ENCODE measurements at regions not wholly inside any gene's neighbourhood (a gene's known extent, or its start where the extent isn't known, plus 50 kb on each side); places are given as distances from the start of the nearest gene placed in this dataset.

DNA sequence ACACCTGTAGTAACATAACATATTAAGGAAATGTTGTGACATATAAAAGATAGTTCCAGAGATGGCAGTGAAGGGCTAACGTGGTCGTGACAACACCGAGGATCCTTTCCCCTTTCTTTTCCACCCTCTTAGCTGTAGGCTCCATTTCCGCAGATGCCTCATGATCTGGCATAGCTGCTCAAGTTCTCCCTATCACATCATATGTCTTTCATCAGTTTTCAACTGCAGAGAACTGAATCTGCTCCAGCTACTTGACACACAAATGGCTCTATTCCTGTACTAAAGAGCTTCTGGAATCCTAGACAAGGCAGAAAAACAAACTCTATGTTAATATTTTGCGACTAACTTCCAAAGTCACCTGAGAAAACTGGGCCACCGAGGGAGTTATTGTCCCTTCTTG lies 275.0 kb upstream of the SLCO3A1 start:
- no peak overlapping the region for H3K27ac ChIP-seq (ENCODE audit: insufficient read depth, low read length)
- no peak overlapping the region for H2AFZ ChIP-seq (ENCODE audit: low read length)
- H3K27me3 ChIP-seq (ENCODE audit: control insufficient read depth, insufficient read depth, low read length) = no peaks in the 10 kb centered on the region
- no peaks in the 10 kb centered on the region for H3K36me3 ChIP-seq (ENCODE audit: control insufficient read depth, insufficient read depth, low read length)
- no peak for TF ChIP-seq EZH2 (IDR thresholded peaks at IDR 0.05; ENCODE audit: low read length, missing control alignments)
- TF ChIP-seq, protein P1, sequence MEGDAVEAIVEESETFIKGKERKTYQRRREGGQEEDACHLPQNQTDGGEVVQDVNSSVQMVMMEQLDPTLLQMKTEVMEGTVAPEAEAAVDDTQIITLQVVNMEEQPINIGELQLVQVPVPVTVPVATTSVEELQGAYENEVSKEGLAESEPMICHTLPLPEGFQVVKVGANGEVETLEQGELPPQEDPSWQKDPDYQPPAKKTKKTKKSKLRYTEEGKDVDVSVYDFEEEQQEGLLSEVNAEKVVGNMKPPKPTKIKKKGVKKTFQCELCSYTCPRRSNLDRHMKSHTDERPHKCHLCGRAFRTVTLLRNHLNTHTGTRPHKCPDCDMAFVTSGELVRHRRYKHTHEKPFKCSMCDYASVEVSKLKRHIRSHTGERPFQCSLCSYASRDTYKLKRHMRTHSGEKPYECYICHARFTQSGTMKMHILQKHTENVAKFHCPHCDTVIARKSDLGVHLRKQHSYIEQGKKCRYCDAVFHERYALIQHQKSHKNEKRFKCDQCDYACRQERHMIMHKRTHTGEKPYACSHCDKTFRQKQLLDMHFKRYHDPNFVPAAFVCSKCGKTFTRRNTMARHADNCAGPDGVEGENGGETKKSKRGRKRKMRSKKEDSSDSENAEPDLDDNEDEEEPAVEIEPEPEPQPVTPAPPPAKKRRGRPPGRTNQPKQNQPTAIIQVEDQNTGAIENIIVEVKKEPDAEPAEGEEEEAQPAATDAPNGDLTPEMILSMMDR (conservative IDR thresholded peaks at IDR 0.05 in 1 of 2, IDR thresholded peaks at IDR 0.05 in 1 of 2; ENCODE audit: low read depth in 1 of 2, low read length in 2 of 2) = no peak
- no peaks in the 10 kb centered on the region for H3K9me3 ChIP-seq (ENCODE audit: control insufficient read depth, insufficient read depth, low read depth, low read length)
- H3K4me3 ChIP-seq (replicated peaks in 1 of 4; ENCODE audit: control extremely low read depth in 1 of 4, insufficient read depth in 1 of 4, low read depth in 3 of 4, low read length in 4 of 4) = no peak overlapping the region
- peak in 1 of 2 donors; percentile 22 for DNase-seq (ENCODE audit: low read depth in 2 of 2)
- no peak overlapping the region for H3K9ac ChIP-seq (ENCODE audit: insufficient read depth, low read length)
- no peaks in the 10 kb centered on the region for H3K4me1 ChIP-seq (ENCODE audit: control insufficient read depth, extremely low read depth, insufficient read depth, low read length)
- H3K4me2 ChIP-seq (ENCODE audit: extremely low read depth, insufficient read depth, low read length) = no peak overlapping the region
- no peaks in the 10 kb centered on the region for H3K79me2 ChIP-seq (ENCODE audit: control insufficient read depth, insufficient read depth, low read length)
- H4K20me1 ChIP-seq (ENCODE audit: control insufficient read depth, extremely low read depth, insufficient read depth, low read length) = no peaks in the 10 kb centered on the region

DNA sequence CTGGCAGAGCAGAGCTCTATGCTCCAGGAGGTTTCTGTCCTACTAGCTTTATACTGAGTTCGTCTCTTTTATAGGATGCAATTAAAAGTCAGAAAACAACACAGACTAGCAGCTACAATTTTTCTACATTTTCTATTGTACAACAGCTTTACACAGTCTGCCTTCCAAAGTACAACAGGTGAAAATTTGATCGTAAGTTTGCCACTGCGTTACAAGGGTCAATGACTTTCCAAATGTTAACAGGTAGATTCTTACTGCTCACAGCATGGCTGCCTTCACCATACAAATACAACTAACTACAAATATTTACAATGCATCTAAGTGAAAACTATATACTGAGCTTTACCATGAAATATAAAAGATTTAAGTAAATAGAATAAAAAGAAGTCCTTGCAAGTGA lies 268.6 kb upstream of the SLCO3A1 start:
- no peak for TF ChIP-seq EZH2 (IDR thresholded peaks at IDR 0.05; ENCODE audit: low read length, missing control alignments)
- TF ChIP-seq, protein P1 (conservative IDR thresholded peaks at IDR 0.05 in 1 of 2, IDR thresholded peaks at IDR 0.05 in 1 of 2; ENCODE audit: low read depth in 1 of 2, low read length in 2 of 2) = no peak
- no peaks in the 10 kb centered on the region for H3K36me3 ChIP-seq (ENCODE audit: control insufficient read depth, insufficient read depth, low read length)
- H3K9ac ChIP-seq (ENCODE audit: insufficient read depth, low read length) = no peak overlapping the region
- no peaks in the 10 kb centered on the region for H4K20me1 ChIP-seq (ENCODE audit: control insufficient read depth, extremely low read depth, insufficient read depth, low read length)
- H2AFZ ChIP-seq (ENCODE audit: low read length) = no peak overlapping the region
- H3K27ac ChIP-seq (ENCODE audit: insufficient read depth, low read length) = no peak overlapping the region
- no peaks in the 10 kb centered on the region for H3K79me2 ChIP-seq (ENCODE audit: control insufficient read depth, insufficient read depth, low read length)
- no peaks in the 10 kb centered on the region for H3K27me3 ChIP-seq (ENCODE audit: control insufficient read depth, insufficient read depth, low read length)
- no peaks in the 10 kb centered on the region for H3K9me3 ChIP-seq (ENCODE audit: control insufficient read depth, insufficient read depth, low read depth, low read length)
- H3K4me3 ChIP-seq (replicated peaks in 1 of 4; ENCODE audit: control extremely low read depth in 1 of 4, insufficient read depth in 1 of 4, low read depth in 3 of 4, low read length in 4 of 4) = no peak overlapping the region
- no peaks in the 10 kb centered on the region for H3K4me1 ChIP-seq (ENCODE audit: control insufficient read depth, extremely low read depth, insufficient read depth, low read length)
- no peak overlapping the region for H3K4me2 ChIP-seq (ENCODE audit: extremely low read depth, insufficient read depth, low read length)
- no peak for DNase-seq (ENCODE audit: low read depth in 2 of 2)

DNA sequence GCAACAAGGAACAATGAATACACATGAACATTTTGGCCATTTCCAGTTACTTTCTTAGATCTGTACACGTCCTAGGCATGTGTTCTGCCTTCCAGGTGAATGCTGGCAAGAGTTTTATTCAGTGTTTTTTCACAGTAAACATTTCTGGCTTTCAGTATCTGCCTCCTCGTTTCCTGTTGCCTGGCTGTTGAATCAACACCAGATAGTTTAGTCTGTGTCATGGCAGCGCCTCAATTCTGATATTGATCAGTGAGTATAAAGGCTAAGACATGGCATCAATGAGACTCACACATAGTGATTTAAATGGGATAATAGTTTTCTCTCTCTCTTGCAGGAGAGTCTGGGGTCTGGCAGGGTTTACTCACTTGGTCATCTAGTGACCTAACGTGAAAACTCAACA lies 266.9 kb upstream of the SLCO3A1 start:
- Histone ChIP-seq H4K20me1 (ENCODE audit: control insufficient read depth, extremely low read depth, insufficient read depth, low read length) (no peaks in the 10 kb centered on the region), H3K27me3 (ENCODE audit: control insufficient read depth, insufficient read depth, low read length) (no peaks in the 10 kb centered on the region), H3K36me3 (ENCODE audit: control insufficient read depth, insufficient read depth, low read length) (no peaks in the 10 kb centered on the region), H2AFZ (ENCODE audit: low read length) (no peak overlapping the region), H3K4me1 (ENCODE audit: control insufficient read depth, extremely low read depth, insufficient read depth, low read length) (no peaks in the 10 kb centered on the region), H3K27ac (ENCODE audit: insufficient read depth, low read length) (no peak overlapping the region), H3K4me2 (ENCODE audit: extremely low read depth, insufficient read depth, low read length) (no peak overlapping the region), H3K9ac (ENCODE audit: insufficient read depth, low read length) (no peak overlapping the region), H3K79me2 (ENCODE audit: control insufficient read depth, insufficient read depth, low read length) (no peaks in the 10 kb centered on the region), H3K9me3 (ENCODE audit: control insufficient read depth, insufficient read depth, low read depth, low read length) (no peaks in the 10 kb centered on the region), H3K4me3 (replicated peaks in 1 of 4; ENCODE audit: control extremely low read depth in 1 of 4, insufficient read depth in 1 of 4, low read depth in 3 of 4, low read length in 4 of 4) (no peak overlapping the region)
- DNase-seq (ENCODE audit: low read depth in 2 of 2) = no peak
- TF ChIP-seq EZH2 (IDR thresholded peaks at IDR 0.05; ENCODE audit: low read length, missing control alignments) = no peak
- TF ChIP-seq, protein P1 (conservative IDR thresholded peaks at IDR 0.05 in 1 of 2, IDR thresholded peaks at IDR 0.05 in 1 of 2; ENCODE audit: low read depth in 1 of 2, low read length in 2 of 2) = no peak
